ENCODE measurements at regions not wholly inside any gene's neighbourhood (a gene's known extent, or its start where the extent isn't known, plus 50 kb on each side); places are given as distances from the start of the nearest gene placed in this dataset.

DNA sequence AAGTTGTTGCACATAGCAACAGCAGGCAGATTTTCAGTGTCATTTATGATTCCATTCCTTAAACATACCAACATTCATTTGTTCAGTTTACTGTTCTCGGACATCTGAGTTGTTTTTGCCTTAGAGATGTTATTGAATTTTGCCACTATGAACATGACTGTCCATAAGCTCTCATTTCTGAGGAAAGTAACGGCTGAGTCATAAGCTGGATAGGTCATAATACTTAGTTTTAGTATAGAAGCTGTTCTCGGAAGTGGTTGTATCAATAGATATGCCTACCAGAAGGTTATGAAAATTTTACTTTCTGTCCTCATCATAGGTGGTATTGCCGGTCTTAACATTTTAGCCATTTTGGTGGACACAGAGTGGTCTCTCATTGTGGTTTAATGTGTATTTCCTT lies 157.1 kb upstream of the CLNK start:
- RAD21 ChIA-PET (ENCODE audit: low non-redundant PET in 1 of 2, low total read pairs in 2 of 2, uncharacterized antibody in 2 of 2, unreplicated experiment in 2 of 2): no interaction called here
- Histone ChIP-seq H3K27me3 (ENCODE audit: insufficient read depth, low read length) (no peaks in the 10 kb centered on the region), H2AFZ (ENCODE audit: low read depth, low read length, poor library complexity, severe bottlenecking) (no peak overlapping the region), H3K4me2 (ENCODE audit: low read length) (no peak overlapping the region), H3K9me2 (ENCODE audit: insufficient read depth) (no peaks in the 10 kb centered on the region), H3K27ac (ENCODE audit: low read depth, low read length) (no peak overlapping the region), H3K4me3 (replicated peaks in 1 of 2; ENCODE audit: low read depth in 1 of 2, low read length in 2 of 2) (no peak overlapping the region), H3K4me1 (ENCODE audit: control insufficient read depth in 1 of 2, insufficient read depth in 2 of 2, low read length in 2 of 2) (no peaks in the 10 kb centered on the region), H3K9me3 (ENCODE audit: control insufficient read depth in 1 of 2, insufficient read depth in 1 of 2, low read depth in 1 of 2, low read length in 2 of 2) (no peaks in the 10 kb centered on the region), H3K79me2 (ENCODE audit: insufficient read depth, low read length) (no peaks in the 10 kb centered on the region), H3K36me3 (ENCODE audit: control insufficient read depth in 1 of 2, insufficient read depth in 2 of 2, low read length in 2 of 2) (no peaks in the 10 kb centered on the region), H3K9ac (ENCODE audit: low read length) (no peak overlapping the region), H4K20me1 (ENCODE audit: insufficient read depth) (no peaks in the 10 kb centered on the region; the same call in 1 of the 2 replicates)
- no peak for ATAC-seq
- intact Hi-C loops (cut with micrococcal nuclease): no loop called here
- DNase-seq (ENCODE audit: low read depth, low spot score): no peak
- CTCF ChIA-PET: no interaction called here
- POLR2A ChIA-PET: no interaction called here
- BruUV-seq (replicated peaks): no TSS peak
- no peak for TF ChIP-seq EZH2phosphoT487 (IDR thresholded peaks at IDR 0.05; ENCODE audit: borderline replicate concordance)
- no peak for TF ChIP-seq ELF1 (IDR thresholded peaks at IDR 0.05; ENCODE audit: borderline replicate concordance, low read depth)
- TF ChIP-seq CEBPB (IDR thresholded peaks at IDR 0.05; ENCODE audit: low read depth): no peak
- no peak for TF ChIP-seq EGR1 (IDR thresholded peaks at IDR 0.05; ENCODE audit: low read depth)
- TF ChIP-seq ZFX (IDR thresholded peaks at IDR 0.05): no peak
- TF ChIP-seq ZNF274 (IDR thresholded peaks at IDR 0.05; ENCODE audit: low read depth, low read length): no peak
- TF ChIP-seq JUND (IDR thresholded peaks at IDR 0.05): no peak
- TF ChIP-seq SIN3A (IDR thresholded peaks at IDR 0.05; ENCODE audit: low read depth): no peak
- TF ChIP-seq SP1 (IDR thresholded peaks at IDR 0.05; ENCODE audit: low read depth): no peak
- no peak for TF ChIP-seq POLR2A (IDR thresholded peaks at IDR 0.05; ENCODE audit: borderline replicate concordance, extremely low read depth, insufficient read depth, insufficient read length)
- TF ChIP-seq, protein P1, sequence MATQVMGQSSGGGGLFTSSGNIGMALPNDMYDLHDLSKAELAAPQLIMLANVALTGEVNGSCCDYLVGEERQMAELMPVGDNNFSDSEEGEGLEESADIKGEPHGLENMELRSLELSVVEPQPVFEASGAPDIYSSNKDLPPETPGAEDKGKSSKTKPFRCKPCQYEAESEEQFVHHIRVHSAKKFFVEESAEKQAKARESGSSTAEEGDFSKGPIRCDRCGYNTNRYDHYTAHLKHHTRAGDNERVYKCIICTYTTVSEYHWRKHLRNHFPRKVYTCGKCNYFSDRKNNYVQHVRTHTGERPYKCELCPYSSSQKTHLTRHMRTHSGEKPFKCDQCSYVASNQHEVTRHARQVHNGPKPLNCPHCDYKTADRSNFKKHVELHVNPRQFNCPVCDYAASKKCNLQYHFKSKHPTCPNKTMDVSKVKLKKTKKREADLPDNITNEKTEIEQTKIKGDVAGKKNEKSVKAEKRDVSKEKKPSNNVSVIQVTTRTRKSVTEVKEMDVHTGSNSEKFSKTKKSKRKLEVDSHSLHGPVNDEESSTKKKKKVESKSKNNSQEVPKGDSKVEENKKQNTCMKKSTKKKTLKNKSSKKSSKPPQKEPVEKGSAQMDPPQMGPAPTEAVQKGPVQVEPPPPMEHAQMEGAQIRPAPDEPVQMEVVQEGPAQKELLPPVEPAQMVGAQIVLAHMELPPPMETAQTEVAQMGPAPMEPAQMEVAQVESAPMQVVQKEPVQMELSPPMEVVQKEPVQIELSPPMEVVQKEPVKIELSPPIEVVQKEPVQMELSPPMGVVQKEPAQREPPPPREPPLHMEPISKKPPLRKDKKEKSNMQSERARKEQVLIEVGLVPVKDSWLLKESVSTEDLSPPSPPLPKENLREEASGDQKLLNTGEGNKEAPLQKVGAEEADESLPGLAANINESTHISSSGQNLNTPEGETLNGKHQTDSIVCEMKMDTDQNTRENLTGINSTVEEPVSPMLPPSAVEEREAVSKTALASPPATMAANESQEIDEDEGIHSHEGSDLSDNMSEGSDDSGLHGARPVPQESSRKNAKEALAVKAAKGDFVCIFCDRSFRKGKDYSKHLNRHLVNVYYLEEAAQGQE (IDR thresholded peaks at IDR 0.05; ENCODE audit: low read depth): no peak
- TF ChIP-seq, protein P2, sequence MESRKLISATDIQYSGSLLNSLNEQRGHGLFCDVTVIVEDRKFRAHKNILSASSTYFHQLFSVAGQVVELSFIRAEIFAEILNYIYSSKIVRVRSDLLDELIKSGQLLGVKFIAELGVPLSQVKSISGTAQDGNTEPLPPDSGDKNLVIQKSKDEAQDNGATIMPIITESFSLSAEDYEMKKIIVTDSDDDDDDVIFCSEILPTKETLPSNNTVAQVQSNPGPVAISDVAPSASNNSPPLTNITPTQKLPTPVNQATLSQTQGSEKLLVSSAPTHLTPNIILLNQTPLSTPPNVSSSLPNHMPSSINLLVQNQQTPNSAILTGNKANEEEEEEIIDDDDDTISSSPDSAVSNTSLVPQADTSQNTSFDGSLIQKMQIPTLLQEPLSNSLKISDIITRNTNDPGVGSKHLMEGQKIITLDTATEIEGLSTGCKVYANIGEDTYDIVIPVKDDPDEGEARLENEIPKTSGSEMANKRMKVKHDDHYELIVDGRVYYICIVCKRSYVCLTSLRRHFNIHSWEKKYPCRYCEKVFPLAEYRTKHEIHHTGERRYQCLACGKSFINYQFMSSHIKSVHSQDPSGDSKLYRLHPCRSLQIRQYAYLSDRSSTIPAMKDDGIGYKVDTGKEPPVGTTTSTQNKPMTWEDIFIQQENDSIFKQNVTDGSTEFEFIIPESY (IDR thresholded peaks at IDR 0.05; ENCODE audit: extremely low read depth, insufficient replicate concordance, low read length): no peak
- TF ChIP-seq RAD21 (IDR thresholded peaks at IDR 0.05; ENCODE audit: low read depth): no peak
- no peak for TF ChIP-seq FOSL1 (IDR thresholded peaks at IDR 0.05; ENCODE audit: low read depth)
